HPDE6-E6E7 (cell line): ENCODE measurements at regions not wholly inside any gene's neighbourhood (a gene's known extent, or its start where the extent isn't known, plus 50 kb on each side); places are given as distances from the start of the nearest gene placed in this dataset.

Experiments used
- DNase-seq: peaks from one replicate; pipeline ENCODE4 v3.0.0; 2011; ENCODE audit warnings: missing footprints; ENCODE audit errors: extremely low spot score

GRCh38 chr2:120881981-120882788, 146.5 kb downstream of the GLI2 start:
- DNase-seq = no peak

- no peak for DNase-seq
These were observed 148.2 kb downstream of the GLI2 start for GRCh38 chr2:120883607-120884440.

- DNase-seq = no peak
These were observed 149.0 kb downstream of the GLI2 start for GRCh38 chr2:120884472-120885290.

- no peak for DNase-seq
These were observed 149.7 kb downstream of the GLI2 start for GRCh38 chr2:120885321-120885720.

- DNase-seq = no peak
These were observed 150.1 kb downstream of the GLI2 start for GRCh38 chr2:120885749-120886148.

- DNase-seq = no peak
These were observed 151.1 kb downstream of the GLI2 start for GRCh38 chr2:120886534-120887319.

- no peak for DNase-seq
These were observed 151.6 kb downstream of the GLI2 start for GRCh38 chr2:120887320-120887697.

GRCh38 chr2:120887741-120888231, 152.1 kb downstream of the GLI2 start:
- no peak for DNase-seq

- DNase-seq = no peak
These were observed 153.2 kb downstream of the GLI2 start for GRCh38 chr2:120888851-120889250.

- DNase-seq = no peak
These were observed 154.3 kb downstream of the GLI2 start for GRCh38 chr2:120889936-120890335.

- DNase-seq = no peak
These were observed 155.1 kb downstream of the GLI2 start for GRCh38 chr2:120890566-120891360.

GRCh38 chr2:120892271-120892966, 156.8 kb downstream of the GLI2 start:
- no peak for DNase-seq

- no peak for DNase-seq
These were observed 157.4 kb downstream of the GLI2 start for GRCh38 chr2:120892967-120893667.

GRCh38 chr2:120893811-120894584, 158.3 kb downstream of the GLI2 start:
- no peak for DNase-seq

- DNase-seq = no peak
These were observed 159.3 kb downstream of the GLI2 start for GRCh38 chr2:120894966-120895365.

GRCh38 chr2:120896126-120896525, 160.5 kb downstream of the GLI2 start:
- no peak for DNase-seq

- no peak for DNase-seq
These were observed 161.2 kb downstream of the GLI2 start for GRCh38 chr2:120896901-120897300.

GRCh38 chr2:120897399-120897798, 161.7 kb downstream of the GLI2 start:
- no peak for DNase-seq
